HG03064 (cell line): ENCODE measurements at regions not wholly inside any gene's neighbourhood (a gene's known extent, or its start where the extent isn't known, plus 50 kb on each side); places are given as distances from the start of the nearest gene placed in this dataset.
"Not testable (repeated sequence)": the region's sequence is repeated elsewhere in the genome, so short reads cannot be mapped to it uniquely, and the experiment has no call there.

Experiments used
- ATAC-seq: cut with Tn5 transposase; IDR thresholded peaks from one replicate; pipeline ENCODE4 v1.9.1; 2021; ENCODE audit warnings: low read depth; ENCODE audit not compliant: unreplicated experiment

- no peak for ATAC-seq
Measured at GRCh38 chr5:1960595-1961303, 78.0 kb upstream of the IRX4 start.

- ATAC-seq = no peak
Measured at GRCh38 chr5:1959725-1960581, 77.2 kb upstream of the IRX4 start.

- ATAC-seq = no peak
Measured at GRCh38 chr5:1959231-1959630, 76.5 kb upstream of the IRX4 start.

GRCh38 chr5:1958211-1959010, 75.7 kb upstream of the IRX4 start:
- ATAC-seq = no peak

GRCh38 chr5:1955586-1955985, 72.9 kb upstream of the IRX4 start:
- no peak for ATAC-seq

- ATAC-seq = not testable (repeated sequence)
Measured at GRCh38 chr5:1953710-1954109, 71.0 kb upstream of the IRX4 start.

GRCh38 chr5:1952444-1953099, 69.8 kb upstream of the IRX4 start:
- no peak for ATAC-seq

- no peak for ATAC-seq
Measured at GRCh38 chr5:1952021-1952420, 69.3 kb upstream of the IRX4 start.

GRCh38 chr5:1951165-1951816, 68.6 kb upstream of the IRX4 start:
- ATAC-seq = no peak

- ATAC-seq = no peak
Measured at GRCh38 chr5:1950708-1951103, 68.0 kb upstream of the IRX4 start.

GRCh38 chr5:1950096-1950707, 67.5 kb upstream of the IRX4 start:
- no peak for ATAC-seq

GRCh38 chr5:1949253-1949652, 66.5 kb upstream of the IRX4 start:
- ATAC-seq = no peak

GRCh38 chr5:1948663-1949191, 66.0 kb upstream of the IRX4 start:
- ATAC-seq = no peak

GRCh38 chr5:1948111-1948510, 65.4 kb upstream of the IRX4 start:
- no peak for ATAC-seq

- ATAC-seq = no peak
Measured at GRCh38 chr5:1946776-1947175, 64.1 kb upstream of the IRX4 start.

- no peak for ATAC-seq
Measured at GRCh38 chr5:1946122-1946677, 63.5 kb upstream of the IRX4 start.

- no peak for ATAC-seq
Measured at GRCh38 chr5:1945606-1946005, 62.9 kb upstream of the IRX4 start.

GRCh38 chr5:1944408-1944807, 61.7 kb upstream of the IRX4 start:
- ATAC-seq = no peak

GRCh38 chr5:1943481-1943880, 60.8 kb upstream of the IRX4 start:
- ATAC-seq = no peak
